ENCODE measurements at regions not wholly inside any gene's neighbourhood (a gene's known extent, or its start where the extent isn't known, plus 50 kb on each side); places are given as distances from the start of the nearest gene placed in this dataset.

DNA sequence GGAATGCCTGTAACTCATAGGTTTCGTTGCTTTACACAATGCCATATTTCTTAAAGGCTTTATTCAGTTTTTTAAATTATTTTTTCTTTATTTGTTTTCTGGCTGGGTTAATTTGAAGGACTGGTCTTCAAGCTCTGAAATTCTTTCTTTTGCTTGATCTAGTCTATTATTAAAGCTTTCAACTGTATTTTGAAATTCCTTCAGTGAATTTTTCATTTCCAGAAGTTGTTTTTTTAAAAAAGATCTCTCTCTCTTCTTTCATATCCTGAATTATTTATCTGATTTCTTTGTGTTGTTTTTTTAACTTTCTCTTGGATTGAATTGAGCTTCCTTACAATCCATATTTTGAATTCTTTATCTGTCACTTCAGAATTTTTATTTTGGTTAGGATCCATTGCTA lies 239.9 kb upstream of the CTAGE1 start:
- FAIRE-seq (no peak), DNase-seq (ENCODE audit: low spot score in 2 of 2) (no peak)

DNA sequence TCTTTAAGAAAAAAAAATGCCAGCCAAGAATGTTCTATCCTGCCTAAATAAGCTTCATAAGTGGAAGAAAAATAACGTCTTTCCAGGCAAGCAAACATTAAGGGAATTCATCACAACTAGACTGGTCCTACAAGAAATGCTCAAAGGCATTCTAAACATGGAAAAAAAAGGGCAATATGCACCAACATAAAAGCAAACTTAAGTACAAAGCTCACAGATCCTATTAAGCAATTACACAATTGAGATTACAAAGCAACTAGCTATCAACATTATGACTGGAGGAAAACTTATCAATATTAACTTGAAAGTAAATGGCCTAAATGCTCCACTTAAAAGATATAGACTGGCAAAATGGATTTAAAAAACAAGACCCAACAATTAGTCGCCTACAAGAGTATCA lies 240.6 kb upstream of the CTAGE1 start:
- DNase-seq (ENCODE audit: low spot score in 2 of 2) (no peak), FAIRE-seq (no peak)

DNA sequence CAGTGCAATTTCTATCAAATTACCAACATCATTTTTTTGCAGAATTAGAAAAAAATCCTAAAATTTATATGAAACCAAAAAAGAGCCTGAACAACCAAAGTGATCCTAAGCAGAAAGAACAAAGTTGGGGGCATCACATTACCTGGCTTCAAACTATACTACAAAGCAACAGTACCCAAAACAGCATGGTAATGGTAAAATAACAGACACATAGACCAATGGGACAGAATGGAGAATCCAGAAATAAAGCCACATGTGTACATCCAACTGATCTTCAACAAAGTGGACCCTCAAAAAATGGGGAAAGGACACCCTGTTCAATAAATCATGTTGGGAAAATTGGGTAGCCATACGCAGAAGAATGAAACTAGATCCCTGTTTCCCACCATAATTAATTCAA lies 245.7 kb upstream of the CTAGE1 start:
- DNase-seq (ENCODE audit: low spot score in 2 of 2), result no peak
- no peak for FAIRE-seq

DNA sequence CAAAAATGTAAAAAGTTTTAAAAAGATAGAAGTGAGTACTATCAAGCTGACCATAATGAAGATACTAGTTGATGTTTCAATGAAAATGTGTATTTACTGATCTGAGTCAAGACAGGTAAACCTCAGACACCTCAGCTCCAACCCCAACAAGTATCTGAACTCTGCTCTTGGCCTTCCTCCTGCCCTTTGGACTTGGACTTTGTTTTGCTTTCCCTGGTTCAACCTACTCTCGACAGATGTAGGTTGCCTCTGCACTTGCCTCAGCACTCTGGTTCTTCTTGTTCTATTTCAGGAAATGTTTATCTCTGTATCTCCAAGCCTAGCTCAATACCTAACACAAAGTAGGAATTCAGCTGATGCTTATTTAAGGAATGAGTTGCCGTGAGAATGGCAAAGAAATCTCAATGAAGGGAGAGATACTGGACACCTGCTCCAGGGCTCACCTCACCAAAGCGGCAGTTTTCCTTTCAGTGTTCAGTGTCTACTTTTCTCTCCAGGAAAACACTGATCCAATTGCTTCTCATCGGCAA lies 248.8 kb upstream of the CTAGE1 start:
- FAIRE-seq, result no peak
- DNase-seq (ENCODE audit: low spot score in 2 of 2), result no peak

DNA sequence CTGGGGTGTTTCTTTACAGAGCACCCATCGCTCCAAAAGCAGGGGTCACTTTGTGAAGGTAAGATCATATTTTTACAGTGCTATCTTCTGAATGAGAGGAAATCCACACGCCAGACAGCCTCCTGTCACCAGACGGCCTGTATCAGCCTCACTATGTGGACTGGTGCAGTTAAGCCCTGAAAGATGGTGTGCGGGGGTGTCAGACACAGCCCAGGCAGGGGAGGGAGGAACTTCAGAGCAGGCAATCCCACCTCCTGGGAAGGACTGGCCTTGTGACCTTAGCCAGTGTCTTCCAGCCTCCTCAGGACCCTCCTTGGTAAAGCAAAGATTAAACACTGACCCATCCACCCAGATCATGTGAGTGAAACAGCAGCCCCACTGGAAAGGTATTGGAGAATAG lies 249.4 kb upstream of the CTAGE1 start:
- FAIRE-seq, result no peak

DNA sequence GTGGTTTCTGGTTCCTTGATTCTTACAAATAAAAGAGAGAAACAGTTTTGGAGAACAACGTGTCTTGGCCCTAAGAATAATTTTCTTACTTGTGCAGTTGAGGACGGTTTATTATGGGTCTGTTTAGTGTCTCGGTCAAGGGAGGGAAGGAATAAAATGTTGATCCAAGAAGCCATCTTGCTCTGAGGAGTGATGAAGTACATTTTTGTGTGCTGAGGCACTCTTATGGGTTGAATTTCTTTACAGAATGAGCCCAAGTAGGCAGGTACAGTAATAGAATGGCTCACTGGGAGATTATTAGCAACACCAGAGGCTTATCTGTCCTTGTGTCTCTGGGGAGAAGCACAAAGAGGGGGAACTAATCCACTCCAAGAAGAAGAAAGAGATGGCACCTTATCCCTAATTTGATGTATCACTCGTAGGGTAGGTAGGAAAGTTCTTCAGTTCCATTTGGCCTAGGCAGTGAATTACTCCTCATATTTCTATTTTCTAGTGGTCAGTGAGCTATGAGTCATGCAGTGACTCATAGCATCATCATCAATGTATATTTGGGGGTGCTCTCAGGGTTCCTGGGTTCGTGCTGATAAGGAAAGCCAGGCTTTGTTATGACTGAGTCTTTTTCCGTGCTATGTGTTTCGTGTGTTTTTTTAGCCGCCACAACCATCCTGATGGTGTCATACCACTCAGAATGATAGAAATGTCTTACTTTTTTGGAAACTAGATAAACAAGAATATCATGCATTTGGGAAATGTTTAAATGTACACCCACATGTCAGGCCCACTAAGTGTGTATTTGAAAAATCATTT lies 250.1 kb upstream of the CTAGE1 start:
- FAIRE-seq (no peak), DNase-seq (ENCODE audit: low spot score in 2 of 2) (no peak)

More for the DNA sequence above, 249.4 kb upstream of the CTAGE1 start:
- DNase-seq (ENCODE audit: low spot score in 2 of 2), result no peak

DNA sequence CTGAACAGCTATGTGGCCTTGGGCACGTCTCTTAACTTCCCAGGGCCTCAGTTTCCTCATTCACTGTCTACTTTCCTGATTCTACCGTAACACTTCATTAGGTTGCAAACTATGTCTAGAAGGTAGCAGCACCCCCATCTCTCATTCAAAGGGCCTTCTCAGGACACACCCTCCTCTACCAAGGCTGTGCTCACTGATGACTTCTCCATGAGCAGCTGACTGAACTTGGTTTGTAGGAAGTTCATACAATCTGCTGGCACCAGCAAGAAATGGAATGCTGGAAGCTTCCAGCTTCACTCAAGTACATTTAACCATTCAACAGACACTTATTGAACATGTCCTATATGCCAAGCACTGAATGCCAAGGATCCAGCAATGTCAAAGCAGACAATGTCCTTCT lies 250.8 kb upstream of the CTAGE1 start:
- DNase-seq (ENCODE audit: low spot score in 2 of 2) (no peak), FAIRE-seq (no peak)

DNA sequence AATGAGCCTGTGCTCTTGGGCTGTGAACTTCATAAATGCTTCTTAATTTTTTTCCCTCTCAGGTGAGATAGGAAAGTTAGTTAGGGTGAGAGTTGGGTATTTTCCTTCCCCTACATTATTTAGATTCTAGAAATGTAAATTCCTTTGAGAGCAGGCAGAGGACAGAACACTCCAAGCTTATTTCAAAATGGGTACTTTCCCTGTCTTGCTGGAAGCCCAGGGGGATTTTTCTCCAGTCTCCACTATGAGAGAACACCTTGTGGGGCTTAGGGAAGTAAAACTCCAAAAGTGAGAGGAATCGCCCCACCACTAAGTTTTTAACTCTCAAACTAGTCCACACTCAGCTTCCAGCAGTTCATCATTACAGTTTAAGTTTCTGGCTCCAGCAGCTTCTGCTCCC lies 253.2 kb upstream of the CTAGE1 start:
- DNase-seq (ENCODE audit: low spot score in 2 of 2) (no peak), FAIRE-seq (no peak)

DNA sequence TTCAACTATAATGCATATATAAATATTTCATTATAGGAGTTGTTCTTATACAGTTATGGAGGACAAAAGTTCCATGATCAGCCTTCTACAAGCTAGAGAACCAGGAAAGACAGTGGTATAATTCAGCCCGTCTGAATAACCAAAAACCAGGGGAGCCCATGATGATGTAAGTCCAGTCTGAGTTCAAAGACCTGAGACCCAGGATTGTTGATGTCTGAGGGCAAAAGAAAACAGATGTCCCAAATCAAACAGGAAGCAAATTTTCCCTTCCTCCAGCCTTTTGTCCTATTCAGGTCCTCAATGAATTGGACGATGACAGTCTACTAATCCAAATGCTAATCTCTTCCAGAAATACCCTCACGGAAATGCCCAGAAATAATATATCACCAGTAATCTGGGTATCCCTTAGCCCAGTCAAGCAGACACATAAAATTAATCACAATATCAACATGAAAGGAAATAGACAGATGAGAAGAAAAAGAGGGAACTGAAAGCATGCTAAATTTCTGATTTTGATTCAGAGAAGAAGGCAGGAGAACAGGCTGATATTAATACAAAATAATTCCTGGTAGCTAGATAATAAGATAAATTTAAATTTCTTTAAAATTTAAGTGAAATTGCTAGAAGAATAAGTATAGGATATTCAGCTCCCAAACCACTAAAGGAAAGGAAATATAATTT lies 255.6 kb upstream of the CTAGE1 start:
- DNase-seq (ENCODE audit: low spot score in 2 of 2) (no peak), FAIRE-seq (no peak)

DNA sequence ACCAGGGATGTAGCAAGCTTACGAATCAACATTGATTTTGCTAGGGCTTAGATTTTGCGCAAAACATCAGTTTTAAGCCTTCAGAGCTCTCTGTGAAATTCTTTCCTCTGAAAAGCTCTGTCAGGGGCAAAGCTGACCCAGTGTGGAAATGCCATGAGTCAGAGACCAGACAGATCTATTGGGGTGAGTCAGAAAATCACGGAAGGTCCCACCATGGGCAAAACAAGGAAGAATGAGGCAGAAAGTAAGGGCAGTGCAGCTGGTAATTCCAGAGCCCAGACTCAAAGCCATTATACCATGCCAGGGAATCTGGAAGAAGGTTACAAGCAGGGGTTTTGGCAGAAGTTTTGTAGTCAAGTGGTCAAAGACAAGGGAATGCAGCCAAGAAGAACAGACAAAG lies 256.6 kb upstream of the CTAGE1 start:
- FAIRE-seq (no peak), DNase-seq (ENCODE audit: low spot score in 2 of 2) (no peak)

DNA sequence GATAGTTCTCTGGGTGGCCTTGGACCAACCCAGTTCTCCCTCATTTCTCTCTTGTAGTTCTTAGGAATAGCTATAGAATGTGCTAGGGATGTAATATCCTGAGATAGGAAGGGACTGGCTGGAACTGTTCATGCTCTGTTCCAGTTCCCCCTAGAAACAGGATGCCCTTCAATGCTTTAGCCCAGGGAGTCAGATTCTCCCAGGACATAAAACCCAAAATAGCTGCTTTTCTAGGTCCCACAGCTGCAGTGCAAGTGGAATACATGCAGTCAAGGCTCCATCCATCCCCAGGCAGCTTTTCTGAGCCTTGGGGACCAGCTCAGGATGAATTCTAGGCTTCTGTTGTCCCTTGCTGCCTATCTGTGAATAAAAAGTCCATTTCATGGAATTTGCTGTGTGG lies 257.3 kb upstream of the CTAGE1 start:
- DNase-seq (ENCODE audit: low spot score in 2 of 2) (no peak), FAIRE-seq (no peak)

DNA sequence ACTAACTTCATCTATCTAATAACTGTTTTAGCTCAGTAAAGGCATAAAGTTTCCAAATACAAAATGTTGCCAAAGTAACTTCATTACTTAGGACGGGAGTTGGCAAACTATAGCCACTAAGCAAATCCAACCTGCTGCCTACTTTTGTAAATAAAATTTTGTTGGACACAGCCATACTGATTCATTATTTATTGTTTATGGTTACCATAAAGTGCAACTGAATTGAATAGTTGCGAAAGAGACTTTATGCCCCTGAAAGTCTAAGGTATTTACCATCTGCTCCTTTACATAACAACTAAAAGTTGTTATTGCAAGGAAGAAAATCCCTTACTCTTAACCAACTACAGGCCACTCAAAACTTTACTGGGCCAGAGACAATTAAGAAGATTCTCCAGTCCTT lies 256.7 kb upstream of the RBBP8 start:
- DNase-seq (ENCODE audit: low spot score in 2 of 2), result no peak
- FAIRE-seq, result no peak

DNA sequence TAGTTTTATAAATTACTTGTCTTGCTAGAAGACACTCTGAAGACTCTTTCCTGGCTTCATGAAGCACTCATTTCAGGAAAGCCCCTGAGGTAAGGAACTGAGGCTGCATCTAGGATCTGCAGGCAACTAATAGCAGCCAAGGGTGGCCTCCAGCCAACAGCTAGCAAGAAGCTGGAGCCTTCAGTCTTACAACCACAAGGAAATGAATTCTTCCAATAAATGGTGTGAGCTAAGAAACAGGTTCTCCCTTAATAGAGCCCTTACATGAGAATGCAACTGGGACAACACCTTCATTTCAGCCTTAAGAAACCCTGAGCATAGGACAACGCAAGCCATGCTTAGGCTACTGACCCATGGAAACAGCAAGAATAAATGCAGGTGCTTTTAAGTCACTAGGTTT lies 254.6 kb upstream of the RBBP8 start:
- DNase-seq (ENCODE audit: low spot score in 2 of 2) (no peak), FAIRE-seq (no peak)

DNA sequence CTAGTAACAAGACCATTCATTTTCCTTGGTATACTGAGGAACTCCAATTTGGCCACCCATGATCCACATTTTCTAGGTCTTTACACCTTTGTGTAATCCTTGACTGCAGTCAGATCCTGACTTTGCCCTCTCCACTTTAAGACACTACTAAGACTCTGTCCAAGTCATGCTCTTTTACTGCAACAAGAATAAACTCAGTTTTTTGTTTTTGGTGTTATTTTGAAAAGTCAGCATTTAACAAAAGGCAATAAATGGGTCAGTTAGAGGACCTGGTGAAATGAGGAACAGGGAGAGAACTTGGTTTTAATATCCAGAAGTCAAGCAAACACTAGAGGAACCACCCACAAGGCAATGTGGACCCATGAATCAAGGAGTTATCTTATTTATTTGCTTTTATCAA lies 252.2 kb upstream of the RBBP8 start:
- DNase-seq (ENCODE audit: low spot score in 2 of 2) (no peak), FAIRE-seq (no peak)

DNA sequence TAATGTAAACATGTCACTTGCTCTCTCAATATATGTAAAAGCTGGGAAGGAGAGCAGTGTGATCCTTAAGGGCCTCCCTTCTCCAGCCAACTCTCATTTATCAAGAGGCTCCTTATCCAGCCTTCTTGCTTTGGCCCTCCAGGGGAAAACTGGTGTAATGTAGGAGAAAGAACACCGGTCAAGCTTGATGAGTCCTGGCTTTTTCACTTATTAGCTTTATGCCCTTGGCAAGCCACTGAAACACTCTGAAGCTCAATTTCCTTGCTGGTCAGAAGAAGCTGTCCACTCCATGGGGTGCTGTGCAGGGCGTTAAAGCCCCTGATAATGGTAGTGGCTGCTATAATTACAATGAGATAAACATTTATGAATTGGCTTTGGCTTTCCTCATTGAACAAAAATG lies 251.2 kb upstream of the RBBP8 start:
- DNase-seq (ENCODE audit: low spot score in 2 of 2) (no peak), FAIRE-seq (no peak)

DNA sequence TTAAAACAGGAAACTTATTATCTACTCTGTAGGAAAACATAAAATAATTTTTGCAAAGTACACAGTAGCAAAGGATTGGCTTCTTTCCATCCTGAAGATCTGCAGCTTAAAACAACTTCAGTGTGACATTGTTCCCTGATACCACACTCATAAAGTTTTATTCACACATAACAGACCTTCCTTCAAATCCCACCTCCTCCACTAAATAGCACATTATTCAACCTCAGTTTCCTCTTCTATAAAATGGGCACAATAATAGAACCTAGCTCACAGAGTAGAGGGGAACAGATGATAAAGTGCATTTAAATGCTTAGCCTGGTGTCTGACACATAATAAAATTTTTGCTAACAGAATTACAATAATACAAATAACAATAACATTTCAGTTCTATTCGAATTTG lies 250.4 kb upstream of the RBBP8 start:
- FAIRE-seq (no peak), DNase-seq (ENCODE audit: low spot score in 2 of 2) (no peak)

DNA sequence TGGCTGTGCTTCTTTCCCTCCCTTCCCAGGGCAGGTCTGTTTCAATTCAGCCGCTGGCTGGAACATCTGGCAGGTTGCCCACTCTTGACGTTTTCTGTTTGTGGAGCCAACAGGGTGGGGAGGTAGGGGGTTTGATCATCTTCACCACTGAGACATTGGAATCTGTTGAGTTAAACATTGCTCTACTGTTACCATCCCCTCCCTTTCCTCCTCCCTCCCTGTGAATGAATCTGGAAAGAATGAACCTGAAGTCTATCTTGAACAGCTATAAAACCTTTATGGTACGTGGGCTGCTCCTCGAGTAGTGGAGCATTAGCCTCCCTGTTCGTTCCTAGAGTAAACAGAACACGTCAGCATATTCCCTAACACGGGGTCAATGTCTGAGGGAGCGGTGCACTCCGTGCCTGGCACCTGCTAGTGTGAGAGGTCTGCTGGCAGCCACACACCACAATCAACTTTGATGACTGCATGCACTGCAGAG lies 249.9 kb upstream of the RBBP8 start:
- FAIRE-seq (no peak), DNase-seq (ENCODE audit: low spot score in 2 of 2) (no peak)

DNA sequence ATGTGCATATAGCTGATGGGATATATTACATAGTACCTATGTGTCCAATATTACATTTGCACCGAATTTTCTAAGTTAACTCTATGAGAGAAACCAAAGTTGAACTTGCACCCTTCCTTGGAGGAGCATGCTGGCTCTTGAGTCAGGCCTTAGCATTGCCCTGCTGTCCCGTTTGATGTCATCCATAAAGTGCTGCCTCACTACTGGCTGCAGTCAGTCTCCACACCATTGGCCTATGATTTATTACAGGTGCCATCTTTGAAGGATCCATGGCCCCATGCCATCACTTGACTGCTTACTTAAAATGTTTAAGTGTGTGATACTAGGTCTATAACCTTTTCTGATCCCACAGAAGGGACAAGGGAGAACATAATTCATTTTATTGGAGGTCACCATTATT lies 249.3 kb upstream of the RBBP8 start:
- FAIRE-seq, result no peak
- DNase-seq (ENCODE audit: low spot score in 2 of 2), result no peak

DNA sequence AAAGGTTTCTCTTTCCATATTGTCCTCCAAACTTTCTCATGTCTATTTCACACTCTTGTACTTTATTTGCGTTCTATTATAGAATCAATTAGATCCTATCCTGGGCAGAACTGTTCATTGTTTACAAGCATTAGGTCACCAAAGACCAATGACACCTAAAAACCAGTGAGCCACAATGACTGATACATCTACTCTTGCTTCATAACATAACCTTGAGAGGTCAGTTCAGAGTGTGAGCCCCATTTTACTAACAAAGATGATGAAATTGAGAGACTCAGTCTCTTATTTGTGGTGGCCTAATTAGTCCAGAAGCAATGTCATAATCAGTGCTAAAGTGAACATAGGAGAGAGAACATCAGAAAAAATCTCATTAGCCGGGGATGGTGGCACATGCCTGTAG lies 248.9 kb upstream of the RBBP8 start:
- FAIRE-seq (no peak), DNase-seq (ENCODE audit: low spot score in 2 of 2) (no peak)

DNA sequence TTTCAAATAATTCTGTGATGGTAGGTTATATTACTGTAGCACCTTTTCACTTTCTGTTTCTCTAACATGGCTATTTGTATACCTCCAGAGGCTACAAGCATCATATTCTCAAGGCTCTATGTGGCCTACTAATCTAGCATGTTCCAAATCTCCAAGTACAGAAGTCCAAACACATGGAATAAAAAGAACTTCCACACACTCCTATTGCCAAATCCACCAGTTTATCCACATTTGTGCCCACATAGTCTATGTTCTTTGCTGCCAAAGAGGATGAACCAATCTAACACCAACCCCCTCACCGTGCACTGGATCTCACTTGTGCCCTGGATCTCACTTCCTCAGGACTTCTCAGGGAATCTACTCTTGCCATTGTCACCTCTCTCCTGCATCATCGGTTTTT lies 247.3 kb upstream of the RBBP8 start:
- no peak for FAIRE-seq
- DNase-seq (ENCODE audit: low spot score in 2 of 2), result no peak

DNA sequence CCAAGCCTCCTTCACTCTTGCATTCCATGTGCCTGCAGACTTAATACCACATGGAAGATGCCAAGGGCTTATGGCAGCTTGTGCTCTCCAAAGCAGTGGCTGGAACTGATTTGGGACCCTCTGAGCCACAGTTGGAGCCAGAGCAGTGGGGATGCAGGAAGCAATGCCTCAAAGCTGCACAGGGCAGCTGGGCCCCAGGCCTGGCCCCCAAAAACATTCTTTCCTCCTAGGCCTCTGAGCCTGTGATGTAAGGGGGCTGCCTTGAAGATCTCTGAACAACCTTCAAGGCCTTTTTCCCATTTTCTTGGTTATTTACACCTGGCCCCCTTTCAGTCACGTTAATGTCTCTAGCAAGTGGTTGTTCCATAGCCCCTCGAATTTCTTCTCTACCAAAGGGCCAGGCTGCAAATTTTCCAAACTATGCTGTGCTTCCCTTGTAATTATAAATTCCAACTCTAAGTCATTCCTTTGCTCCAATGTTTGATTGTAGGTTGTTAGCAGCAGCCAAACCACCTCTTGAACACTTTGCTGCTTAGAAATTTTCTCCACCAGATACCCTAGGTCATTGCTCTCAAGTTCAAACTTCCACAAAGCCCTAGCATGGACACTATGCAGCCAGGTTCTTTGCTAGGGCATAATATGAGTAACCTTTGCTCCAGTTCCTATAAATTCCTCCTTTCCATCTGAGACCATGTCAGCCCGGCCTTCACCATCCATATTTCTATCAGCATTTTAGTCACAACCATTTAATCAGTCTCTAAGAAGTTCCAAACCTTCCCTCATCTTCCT lies 245.0 kb upstream of the RBBP8 start:
- no peak for DNase-seq (ENCODE audit: low spot score in 2 of 2)
- no peak for FAIRE-seq

Measured in frontal cortex (tissue), 3 donors.